ENCODE measurements at regions not wholly inside any gene's neighbourhood (a gene's known extent, or its start where the extent isn't known, plus 50 kb on each side); places are given as distances from the start of the nearest gene placed in this dataset.

DNA sequence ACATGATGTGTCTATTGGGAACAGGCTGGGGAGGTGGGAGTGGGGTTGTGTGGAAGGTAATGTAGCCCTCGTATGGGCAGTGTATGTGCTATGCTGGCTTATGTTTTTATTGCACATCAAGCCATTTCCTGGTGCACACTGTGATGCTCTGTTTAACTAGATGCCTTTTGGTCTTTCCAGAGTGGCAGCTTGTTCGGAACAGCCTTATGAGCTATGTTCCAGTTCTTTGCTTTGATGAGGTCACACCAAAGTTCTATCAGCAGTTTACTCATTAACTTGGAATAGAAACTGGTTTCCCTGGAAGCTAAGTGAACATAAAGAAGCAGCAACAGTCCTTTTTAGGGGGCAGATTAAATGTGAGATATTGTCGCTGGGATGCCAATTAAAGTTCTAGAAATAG is 133.9 kb downstream of the DIPK2A start:
- TF ChIP-seq POLR2AphosphoS5 (IDR thresholded peaks at IDR 0.05; ENCODE audit: insufficient read depth in 1 of 2, low read depth in 1 of 2) = no peak
- TF ChIP-seq, protein P1, sequence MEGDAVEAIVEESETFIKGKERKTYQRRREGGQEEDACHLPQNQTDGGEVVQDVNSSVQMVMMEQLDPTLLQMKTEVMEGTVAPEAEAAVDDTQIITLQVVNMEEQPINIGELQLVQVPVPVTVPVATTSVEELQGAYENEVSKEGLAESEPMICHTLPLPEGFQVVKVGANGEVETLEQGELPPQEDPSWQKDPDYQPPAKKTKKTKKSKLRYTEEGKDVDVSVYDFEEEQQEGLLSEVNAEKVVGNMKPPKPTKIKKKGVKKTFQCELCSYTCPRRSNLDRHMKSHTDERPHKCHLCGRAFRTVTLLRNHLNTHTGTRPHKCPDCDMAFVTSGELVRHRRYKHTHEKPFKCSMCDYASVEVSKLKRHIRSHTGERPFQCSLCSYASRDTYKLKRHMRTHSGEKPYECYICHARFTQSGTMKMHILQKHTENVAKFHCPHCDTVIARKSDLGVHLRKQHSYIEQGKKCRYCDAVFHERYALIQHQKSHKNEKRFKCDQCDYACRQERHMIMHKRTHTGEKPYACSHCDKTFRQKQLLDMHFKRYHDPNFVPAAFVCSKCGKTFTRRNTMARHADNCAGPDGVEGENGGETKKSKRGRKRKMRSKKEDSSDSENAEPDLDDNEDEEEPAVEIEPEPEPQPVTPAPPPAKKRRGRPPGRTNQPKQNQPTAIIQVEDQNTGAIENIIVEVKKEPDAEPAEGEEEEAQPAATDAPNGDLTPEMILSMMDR (IDR thresholded peaks at IDR 0.05) = no peak
- TF ChIP-seq POLR2A (IDR thresholded peaks at IDR 0.05) = no peak
- DNase-seq (ENCODE audit: extremely low spot score in 2 of 2) = no peak
- Histone ChIP-seq H3K27me3 (no peaks in the 10 kb centered on the region), H3K4me1 (peaks cover 4% of the 10 kb centered on the region), H3K36me3 (no peaks in the 10 kb centered on the region), H3K4me3 (no peak overlapping the region), H3K27ac (no peak overlapping the region), H3K9me3 (no peaks in the 10 kb centered on the region)
- intact Hi-C loops (cut with DNase I) = no loop called here

DNA sequence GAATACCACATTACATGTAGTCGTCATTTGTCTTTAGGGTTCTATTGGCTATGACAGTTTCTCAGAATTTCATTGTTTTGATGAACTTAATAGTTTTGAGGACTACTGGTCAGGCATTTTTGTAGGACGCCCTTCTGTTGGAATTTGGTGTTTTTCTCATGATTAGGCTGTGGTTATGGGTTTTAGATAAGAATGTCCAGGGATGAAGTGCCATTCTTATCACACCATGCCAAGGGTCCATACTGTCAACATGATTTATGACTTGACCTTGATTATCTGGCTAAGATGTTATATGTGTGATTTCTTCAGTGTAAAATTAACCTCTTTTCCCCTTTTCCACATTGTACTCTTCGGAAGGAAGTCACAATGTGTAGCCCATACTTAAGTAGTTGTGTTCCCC is 135.3 kb downstream of the DIPK2A start:
- no peak for DNase-seq (ENCODE audit: extremely low spot score in 2 of 2)

DNA sequence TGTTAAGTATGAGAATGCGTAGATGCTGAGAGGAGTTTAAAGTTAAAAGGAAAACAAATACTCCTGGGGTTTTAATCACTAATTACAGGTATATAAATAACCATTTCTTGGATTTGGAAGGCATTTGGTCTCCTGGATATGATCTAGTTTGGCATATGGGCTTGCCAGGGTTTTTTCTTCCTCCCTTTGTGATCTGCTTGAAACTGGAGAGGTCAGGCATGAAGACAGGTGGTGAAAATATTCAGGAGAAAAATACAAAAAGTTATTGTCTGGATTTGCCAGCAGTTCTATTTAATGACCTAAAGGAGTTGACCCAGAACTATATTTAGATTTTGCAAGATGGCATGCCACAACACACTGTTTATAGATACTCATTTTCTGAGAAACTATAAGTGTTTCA is 136.3 kb downstream of the DIPK2A start:
- Histone ChIP-seq H3K36me3 (no peaks in the 10 kb centered on the region), H3K4me1 (peaks cover 8% of the 10 kb centered on the region), H3K9me3 (no peaks in the 10 kb centered on the region), H3K4me3 (no peak overlapping the region), H3K27ac (no peak overlapping the region), H3K27me3 (no peaks in the 10 kb centered on the region)
- TF ChIP-seq POLR2AphosphoS5 (IDR thresholded peaks at IDR 0.05; ENCODE audit: insufficient read depth in 1 of 2, low read depth in 1 of 2) (no peak), POLR2A (IDR thresholded peaks at IDR 0.05) (no peak)
- TF ChIP-seq, protein P1 (IDR thresholded peaks at IDR 0.05) = no peak
- DNase-seq (ENCODE audit: extremely low spot score in 2 of 2) = no peak
- intact Hi-C loops (cut with DNase I) = no loop called here

More for the DNA sequence above, 135.3 kb downstream of the DIPK2A start:
- H3K27me3 ChIP-seq = no peaks in the 10 kb centered on the region
- intact Hi-C loops (cut with DNase I) = no loop called here
- H3K4me3 ChIP-seq = no peak overlapping the region
- peaks cover 8% of the 10 kb centered on the region for H3K4me1 ChIP-seq
- no peaks in the 10 kb centered on the region for H3K9me3 ChIP-seq
- H3K27ac ChIP-seq = no peak overlapping the region
- TF ChIP-seq POLR2AphosphoS5 (IDR thresholded peaks at IDR 0.05; ENCODE audit: insufficient read depth in 1 of 2, low read depth in 1 of 2) (no peak), POLR2A (IDR thresholded peaks at IDR 0.05) (no peak)
- TF ChIP-seq, protein P1 (IDR thresholded peaks at IDR 0.05) = no peak
- H3K36me3 ChIP-seq = no peaks in the 10 kb centered on the region

DNA sequence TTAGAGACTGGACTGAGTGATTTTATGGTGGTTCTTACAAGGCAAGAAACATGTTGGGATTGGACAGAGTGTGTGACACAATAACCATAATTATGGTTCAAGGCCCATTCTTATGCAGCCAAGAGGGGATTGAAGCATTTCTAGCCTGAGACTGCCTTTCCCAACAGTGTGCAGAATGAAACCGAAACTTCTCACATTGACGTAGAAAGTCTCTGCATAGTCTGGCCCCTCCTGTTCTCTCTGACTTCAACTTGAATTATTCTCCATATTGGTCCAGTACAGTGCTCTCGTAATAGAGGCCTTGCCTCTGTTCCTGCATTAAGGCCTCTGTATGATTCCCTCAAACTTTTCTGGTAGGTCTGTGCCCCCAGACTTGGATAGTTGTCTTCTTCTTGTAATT is 138.3 kb downstream of the DIPK2A start:
- H3K4me1 ChIP-seq = peaks cover 8% of the 10 kb centered on the region
- TF ChIP-seq POLR2AphosphoS5 (IDR thresholded peaks at IDR 0.05; ENCODE audit: insufficient read depth in 1 of 2, low read depth in 1 of 2) (no peak), POLR2A (IDR thresholded peaks at IDR 0.05) (no peak)
- TF ChIP-seq, protein P1 (IDR thresholded peaks at IDR 0.05) = no peak
- H3K4me3 ChIP-seq = no peak overlapping the region
- DNase-seq (ENCODE audit: extremely low spot score in 2 of 2) = no peak
- no peaks in the 10 kb centered on the region for H3K27me3 ChIP-seq
- no peak overlapping the region for H3K27ac ChIP-seq
- intact Hi-C loops (cut with DNase I) = no loop called here
- no peaks in the 10 kb centered on the region for H3K36me3 ChIP-seq
- H3K9me3 ChIP-seq = no peaks in the 10 kb centered on the region

DNA sequence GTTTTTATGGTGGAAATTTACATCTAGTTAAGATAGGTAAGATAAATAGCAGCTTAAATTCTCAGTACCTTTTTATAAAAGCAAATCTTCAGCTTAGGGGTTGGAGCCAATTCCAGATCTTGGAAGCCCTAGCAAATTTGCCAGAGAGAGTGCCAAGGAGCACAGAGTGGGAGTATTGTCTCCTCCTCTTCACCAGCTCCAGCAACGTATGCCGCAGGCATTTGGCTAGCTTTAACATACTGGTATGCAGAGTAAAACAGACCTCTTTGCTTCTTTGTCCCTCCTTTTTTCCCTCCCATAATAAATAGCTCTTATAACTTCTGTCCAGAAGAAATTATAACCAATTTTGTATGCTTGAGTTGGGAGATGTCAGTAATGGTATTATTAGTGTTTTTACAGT is 140.4 kb downstream of the DIPK2A start:
- no peak overlapping the region for H3K27ac ChIP-seq
- peaks cover 8% of the 10 kb centered on the region for H3K4me1 ChIP-seq
- no peaks in the 10 kb centered on the region for H3K9me3 ChIP-seq
- no peak overlapping the region for H3K4me3 ChIP-seq
- no peaks in the 10 kb centered on the region for H3K27me3 ChIP-seq
- TF ChIP-seq POLR2AphosphoS5 (IDR thresholded peaks at IDR 0.05; ENCODE audit: insufficient read depth in 1 of 2, low read depth in 1 of 2) = no peak
- TF ChIP-seq, protein P1 (IDR thresholded peaks at IDR 0.05) = no peak
- no peak for TF ChIP-seq POLR2A (IDR thresholded peaks at IDR 0.05)
- intact Hi-C loops (cut with DNase I) = no loop called here
- no peaks in the 10 kb centered on the region for H3K36me3 ChIP-seq
- DNase-seq (ENCODE audit: extremely low spot score in 2 of 2) = no peak
